ENCODE measurements at regions not wholly inside any gene's neighbourhood (a gene's known extent, or its start where the extent isn't known, plus 50 kb on each side); places are given as distances from the start of the nearest gene placed in this dataset.

- Histone ChIP-seq H3K4ac (ENCODE audit: low read depth, low read length) (no peak overlapping the region), H3T11ph (ENCODE audit: low read length) (no peak overlapping the region), H3K27me3 (ENCODE audit: insufficient read depth, low read length) (no peaks in the 10 kb centered on the region; the same call in 1 of the 2 replicates), H3K79me2 (ENCODE audit: insufficient read depth, low read length) (no peaks in the 10 kb centered on the region), H4K8ac (replicated peaks; ENCODE audit: insufficient read length, low read depth, low read length) (no peak overlapping the region), H3K4me2 (ENCODE audit: insufficient read depth, insufficient read length, low read length) (no peak overlapping the region), H4K91ac (ENCODE audit: insufficient read length, low read depth, low read length) (no peak overlapping the region), H3K18ac (ENCODE audit: insufficient read length, low read depth, low read length) (no peak overlapping the region), H2BK12ac (ENCODE audit: insufficient read length, low read depth, low read length) (no peak overlapping the region), H2BK20ac (ENCODE audit: low read depth, low read length, poor library complexity, severe bottlenecking) (no peak overlapping the region), H3K9ac (ENCODE audit: extremely low read depth, insufficient read length, low read length) (no peak overlapping the region), H3K23me2 (ENCODE audit: insufficient read length, low read depth, low read length, poor library complexity, severe bottlenecking) (no peaks in the 10 kb centered on the region), H2AK5ac (ENCODE audit: insufficient read length, low read length) (no peak overlapping the region), H2BK15ac (ENCODE audit: low read depth, low read length) (no peak overlapping the region), H4K5ac (ENCODE audit: insufficient read length, low read depth, low read length) (no peak overlapping the region), H4K20me1 (ENCODE audit: control insufficient read depth, insufficient read depth, insufficient read length) (no peaks in the 10 kb centered on the region), H2BK5ac (ENCODE audit: insufficient read length, low read length) (no peak overlapping the region), H3K27ac (ENCODE audit: insufficient read length, low read depth, low read length) (no peak overlapping the region), H3K23ac (ENCODE audit: insufficient read length, low read depth, low read length) (no peak overlapping the region), H2BK120ac (ENCODE audit: low read depth, low read length, poor library complexity, severe bottlenecking) (no peak overlapping the region), H2AFZ (ENCODE audit: low read length) (no peak overlapping the region), H3K14ac (ENCODE audit: insufficient read depth, low read length) (no peak overlapping the region), H3K79me1 (ENCODE audit: insufficient read depth, low read depth, low read length, poor library complexity, severe bottlenecking) (no peaks in the 10 kb centered on the region), H3K4me1 (ENCODE audit: insufficient read depth, low read length) (no peaks in the 10 kb centered on the region), H3K9me3 (ENCODE audit: control insufficient read depth, low read depth, low read length) (no peaks in the 10 kb centered on the region), H3K56ac (ENCODE audit: insufficient read length, low read depth, low read length) (no peak overlapping the region)
- peaks cover 0 to under 1% of the 10 kb centered on the region in 2 experiments; a peak in 1 of 5 replicates for H3K9me3 Mint-ChIP-seq
- no peaks in the 10 kb centered on the region; a peak in 1 of 7 replicates for H3K36me3 Mint-ChIP-seq (ENCODE audit: insufficient read depth in 1 of 3, low read depth in 3 of 3)
- TF ChIP-seq CTCF (conservative IDR thresholded peaks at IDR 0.05) = peak; percentile 12; the same call in 1 of the 3 replicates
- H3K4me3 Mint-ChIP-seq = no peak overlapping the region
- DNase-seq = no peak
- H3K27me3 Mint-ChIP-seq (ENCODE audit: low read depth) = no peaks in the 10 kb centered on the region
- no peaks in the 10 kb centered on the region for H3K4me1 Mint-ChIP-seq
- no CpG with 5 or more reads among the region's 4 CpGs for WGBS (ENCODE audit: extremely low coverage, insufficient read length, low lambda C conversion rate)
- no peak overlapping the region; a peak in 1 of 7 replicates for H3K27ac Mint-ChIP-seq
Measured at GRCh38 chr2:14385043-14385442, 247.5 kb upstream of the LRATD1 start.
